NCI-H187 (cell line): ENCODE measurements at regions not wholly inside any gene's neighbourhood (a gene's known extent, or its start where the extent isn't known, plus 50 kb on each side); places are given as distances from the start of the nearest gene placed in this dataset.

ENCODE experiments used
- DNase-seq, 2 experiments: peaks; one replicate each; lab custom pipeline; 2025; lab: John Stamatoyannopoulos, UW

- DNase-seq: no peak
Measured at GRCh38 chr2:78941751-78942150, 83.8 kb upstream of the REG3G start.

GRCh38 chr2:78963881-78964280, 61.6 kb upstream of the REG3G start:
- no peak for DNase-seq

GRCh38 chr2:78967294-78967693, 58.2 kb upstream of the REG3G start:
- no peak for DNase-seq

GRCh38 chr2:78973630-78974029, 51.9 kb upstream of the REG3G start:
- no peak for DNase-seq
